HepG2 (cell line): ENCODE measurements at regions not wholly inside any gene's neighbourhood (a gene's known extent, or its start where the extent isn't known, plus 50 kb on each side); places are given as distances from the start of the nearest gene placed in this dataset.

Experiments
- ATAC-seq: fragments of 200-7000 bp; cut with Tn5 transposase; 3 replicates; pipeline ENCODE4 v1.9.1; 2020; ENCODE audit warnings: mild to moderate bottlenecking, moderate library complexity
- BruUV-seq: library from RNA; stranded (reverse); fragments of 400-500 nt; replicated peaks from 2 replicates; lab custom pipeline; 2021; lab: Mats Ljungman, UMichigan
- CTCF ChIA-PET: fragments of 300-600 bp; formaldehyde crosslinking; extraction: SDS; loops from one replicate; lab custom pipeline; 2021; ENCODE audit warnings: low total read pairs, inconsistent platforms, low intra/inter-chr PET ratio; lab: Yijun Ruan, JAX
- POLR2A ChIA-PET: fragments of 350-600 bp; sonication (Branson Sonifier 250); formaldehyde crosslinking; loops from one replicate; lab custom pipeline; 2020; ENCODE audit warnings: antibody characterized with exemption, inconsistent platforms; lab: Yijun Ruan, JAX
- DNase-seq: peaks from one replicate; pipeline ENCODE4 v3.0.0-alpha.2; 2015; ENCODE audit warnings: low spot score
- FAIRE-seq: peaks from 3 replicates; lab custom pipeline; 2011; peaks lifted over from hg19 to GRCh38; lab: Jason Lieb, UNC
- H2AFZ ChIP-seq: one replicate; pipeline ENCODE4 v1.6.1; 2011; ENCODE audit warnings: low read length, inconsistent platforms
- H3K27ac ChIP-seq: fragments of 300-600 bp; 3 replicates; pipeline ENCODE4 v1.8.0; 2011; ENCODE audit warnings: mixed run types, mild to moderate bottlenecking, mixed read lengths, low read length, inconsistent platforms; ENCODE audit not compliant: insufficient read depth; ENCODE audit errors: extremely low read length
- H3K27me3 ChIP-seq, 2 experiments: fragments of 200-600 bp in 1 of 2; 2 replicates in 1 of 2; 3 replicates in 1 of 2; pipeline versions ENCODE4 v1.6.0 to v1.8.0; 2011; ENCODE audit warnings: low read length in 2 of 2, mild to moderate bottlenecking in 2 of 2, moderate library complexity in 2 of 2, inconsistent platforms in 1 of 2; ENCODE audit not compliant: insufficient read depth in 2 of 2, control insufficient read depth in 1 of 2
- H3K36me3 ChIP-seq, 2 experiments: fragments of 200-600 bp in 1 of 2; replicated peaks in 1 of 2; 2 replicates in 1 of 2; 3 replicates in 1 of 2; pipeline versions ENCODE4 v1.5.1 to v1.8.0; 2011; ENCODE audit warnings: low read length in 2 of 2, inconsistent platforms in 1 of 2; ENCODE audit not compliant: insufficient read depth in 2 of 2, control insufficient read depth in 1 of 2
- H3K4me1 ChIP-seq: 2 replicates; pipeline ENCODE4 v1.5.1; 2012; ENCODE audit warnings: low read length, inconsistent platforms; ENCODE audit not compliant: insufficient read depth
- H3K4me2 ChIP-seq: 2 replicates; pipeline ENCODE4 v1.6.0; 2011; ENCODE audit warnings: low read depth, low read length, inconsistent platforms
- H3K4me3 ChIP-seq, 3 experiments: fragments of 200-600 bp in 1 of 3; sonication (generic), shearing (Covaris generic) in 1 of 3; replicated peaks in 1 of 3; 2 replicates each; pipeline ENCODE4 v1.5.1; 2011 to 2016; ENCODE audit warnings: low read length in 3 of 3, inconsistent platforms in 2 of 3, low read depth in 2 of 3, mild to moderate bottlenecking in 2 of 3, control low read depth in 1 of 3, mixed read lengths in 1 of 3; ENCODE audit not compliant: insufficient read depth in 1 of 3
- H3K79me2 ChIP-seq: one replicate; pipeline ENCODE4 v1.6.1; 2011; ENCODE audit warnings: low read length, inconsistent platforms; ENCODE audit not compliant: insufficient read depth
- H3K9ac ChIP-seq: 2 replicates; pipeline ENCODE4 v1.6.0; 2011; ENCODE audit warnings: mild to moderate bottlenecking, low read depth, low read length, inconsistent platforms; ENCODE audit not compliant: insufficient read depth
- H3K9me3 ChIP-seq: 2 replicates; pipeline ENCODE4 v1.5.1; 2012; ENCODE audit warnings: mild to moderate bottlenecking, low read length
- H4K20me1 ChIP-seq: 2 replicates; pipeline ENCODE4 v1.6.0; 2011; ENCODE audit warnings: inconsistent platforms, mild to moderate bottlenecking, low read length, moderate library complexity; ENCODE audit not compliant: insufficient read depth
- AGO1 ChIP-seq: fragments of 200-400 bp; formaldehyde crosslinking; IDR thresholded peaks from 2 replicates; pipeline ENCODE4 v1.6.1; 2017; ENCODE audit warnings: mild to moderate bottlenecking, low read depth, low read length, moderate library complexity; ENCODE audit not compliant: poor library complexity, severe bottlenecking
- EP300 ChIP-seq, 3 experiments: sonication (generic) in 1 of 3; formaldehyde crosslinking in 1 of 3; IDR thresholded peaks; 2 replicates each; pipeline versions ENCODE4 v1.5.1 to v1.6.1; 2011 to 2020; ENCODE audit warnings: low read depth in 2 of 3, low read length in 2 of 3, borderline replicate concordance in 1 of 3, improper control_type of control experiment in 1 of 3, mild to moderate bottlenecking in 1 of 3, missing genetic modification reagents in 1 of 3, moderate library complexity in 1 of 3
- GATA4 ChIP-seq: sonication (generic); IDR thresholded peaks from 2 replicates; pipeline ENCODE4 v1.6.1; 2016; ENCODE audit warnings: antibody characterized with exemption, low read depth, borderline replicate concordance
- GTF2F1 ChIP-seq: fragments of 150-350 bp; IDR thresholded peaks from 2 replicates; pipeline ENCODE4 v1.6.1; 2014; ENCODE audit warnings: low read length
- HDAC1 ChIP-seq: sonication (generic); formaldehyde crosslinking; IDR thresholded peaks from 2 replicates; pipeline ENCODE4 v1.5.1; 2020; ENCODE audit warnings: mild to moderate bottlenecking, missing genetic modification reagents
- MIXL1 ChIP-seq: IDR thresholded peaks from 2 replicates; pipeline ENCODE4 v1.6.1; 2016
- PAX8 ChIP-seq: sonication (generic); formaldehyde crosslinking; IDR thresholded peaks from 2 replicates; pipeline ENCODE4 v1.8.0; 2022; ENCODE audit warnings: mild to moderate bottlenecking, missing genetic modification reagents, borderline replicate concordance
- SETDB1 ChIP-seq: sonication (generic); formaldehyde crosslinking; IDR thresholded peaks from 2 replicates; pipeline ENCODE4 v1.5.1; 2020; ENCODE audit warnings: missing genetic modification reagents, mild to moderate bottlenecking, borderline replicate concordance
- STAG1 ChIP-seq: sonication (generic); formaldehyde crosslinking; IDR thresholded peaks from 2 replicates; pipeline ENCODE4 v1.4.0; 2020; ENCODE audit warnings: missing genetic modification reagents
- TEAD3 ChIP-seq: optimal IDR thresholded peaks from 2 replicates; pipeline ENCODE3; 2016; ENCODE audit warnings: borderline replicate concordance
- ZNF292 ChIP-seq: sonication (generic); formaldehyde crosslinking; IDR thresholded peaks from 2 replicates; pipeline ENCODE4 v1.8.1; 2022; ENCODE audit warnings: mild to moderate bottlenecking, low read depth, missing genetic modification reagents, borderline replicate concordance
- ZNF629 ChIP-seq: sonication (generic); formaldehyde crosslinking; conservative IDR thresholded peaks from 2 replicates; pipeline ENCODE4 v1.5.0; 2020; ENCODE audit warnings: missing genetic modification reagents
- ZNF674 ChIP-seq: sonication (generic); formaldehyde crosslinking; IDR thresholded peaks from 2 replicates; pipeline ENCODE4 v1.5.0; 2020; ENCODE audit warnings: low read depth, mild to moderate bottlenecking, missing genetic modification reagents
- ZNF772 ChIP-seq: sonication (generic); formaldehyde crosslinking; IDR thresholded peaks from 2 replicates; pipeline ENCODE4 v1.5.0; 2020; ENCODE audit warnings: mild to moderate bottlenecking, missing genetic modification reagents
- ZNF792 ChIP-seq: IDR thresholded peaks from 2 replicates; pipeline ENCODE4 v1.6.1; 2016
- WGBS: methylation state at CpG from one replicate; pipeline ENCODE4 v1.1.6; 2017; ENCODE audit warnings: low lambda C conversion rate; 5-methylcytosine and 5-hydroxymethylcytosine counted together
- in situ Hi-C: cut with HindIII; loops from 2 replicates; pipeline ENCODE4 v1.10.0; 2017; ENCODE audit warnings: low pct_unique_long_range_greater_than_20kb; ENCODE audit not compliant: extremely low pct_ligation_motif_present
- intact Hi-C: fragments of 100-400 bp; cut with micrococcal nuclease; formaldehyde crosslinking; loops from one replicate; pipeline ENCODE4 v1.10.0; 2022; ENCODE audit not compliant: unreplicated experiment
- TF ChIP-seq, protein P1 (sequence below): fragments of 450-650 bp; IDR thresholded peaks from 2 replicates; pipeline ENCODE4 v1.6.1; 2016

DNA sequence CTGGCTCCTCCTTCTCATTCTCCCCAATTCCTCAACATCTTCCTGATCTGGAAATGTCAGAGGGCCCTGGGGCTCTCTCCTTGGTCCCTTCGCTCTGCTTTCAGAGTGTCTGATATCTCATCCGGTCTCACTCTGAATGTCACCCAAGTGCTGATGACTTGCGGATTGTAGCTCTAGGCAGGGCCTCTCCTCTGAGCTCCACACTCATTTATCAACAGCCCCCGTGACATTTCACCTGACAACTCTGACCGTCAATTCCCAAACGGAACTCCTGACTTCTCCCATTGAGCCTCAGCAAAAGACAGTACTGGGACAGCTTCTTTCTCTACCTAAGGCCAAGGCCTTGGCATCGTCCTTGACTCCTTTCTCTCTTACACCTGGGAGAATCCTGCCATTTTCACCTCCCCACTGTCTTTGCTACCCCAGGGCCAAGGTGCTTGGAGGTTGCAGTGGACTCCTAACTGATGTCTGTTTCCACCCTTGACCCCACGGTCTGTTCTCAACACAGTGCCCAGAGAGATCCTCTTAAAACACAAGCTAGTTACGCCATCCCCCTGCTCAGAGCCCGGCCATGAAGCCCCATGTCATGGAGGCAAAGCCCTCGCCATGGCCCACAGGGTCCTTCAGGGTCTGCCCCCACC, 57.5 kb upstream of the THY1 start:
- POLR2A ChIA-PET = no interaction called here
- no peak for FAIRE-seq
- H3K36me3 ChIP-seq = no peaks in the 10 kb centered on the region; a peak in 1 of 5 replicates
- H2AFZ ChIP-seq = no peak overlapping the region
- no peaks in the 10 kb centered on the region for H3K79me2 ChIP-seq
- WGBS = 55% methylated on average over 11 of the region's 11 CpGs
- ATAC-seq = no peak
- TF ChIP-seq PAX8 (CRISPR knock-in tag) (no peak), HDAC1 (no peak)
- TF ChIP-seq, all 625 proteins: peak for 0
- Histone ChIP-seq H3K27ac (no peak overlapping the region), H3K27me3 (peaks cover 9 to 18% of the 10 kb centered on the region in 2 experiments; a peak in 4 of 5 replicates), H4K20me1 (peaks cover 17% of the 10 kb centered on the region; the same call in 1 of the 2 replicates), H3K9ac (peak overlapping the region; percentile 16; the same call in 1 of the 2 replicates), H3K4me1 (peaks cover 41% of the 10 kb centered on the region), H3K4me3 (peak overlapping the region in 1 of 3 experiments; percentile 18; a peak in 1 of 6 replicates), H3K9me3 (no peaks in the 10 kb centered on the region), H3K4me2 (peak overlapping the region; percentile 51)
- no TSS peak for BruUV-seq
- CTCF ChIA-PET = interaction anchor here (1.1 to 3.0 kb wide), 4 partner anchors 50 to 249 kb away, joined by 3 to 48 read pairs (median 4); partner anchors contain the start of gene NECTIN1
- no peak for DNase-seq
- in situ Hi-C loops = loop anchor here (5.0 to 10.0 kb wide), 3 partner anchors 52 to 624 kb away; no protein-coding TSS in a partner anchor
- intact Hi-C loops = loop anchor here (1.0 to 10.0 kb wide), 3 partner anchors 54 to 628 kb away; no protein-coding TSS in a partner anchor

DNA sequence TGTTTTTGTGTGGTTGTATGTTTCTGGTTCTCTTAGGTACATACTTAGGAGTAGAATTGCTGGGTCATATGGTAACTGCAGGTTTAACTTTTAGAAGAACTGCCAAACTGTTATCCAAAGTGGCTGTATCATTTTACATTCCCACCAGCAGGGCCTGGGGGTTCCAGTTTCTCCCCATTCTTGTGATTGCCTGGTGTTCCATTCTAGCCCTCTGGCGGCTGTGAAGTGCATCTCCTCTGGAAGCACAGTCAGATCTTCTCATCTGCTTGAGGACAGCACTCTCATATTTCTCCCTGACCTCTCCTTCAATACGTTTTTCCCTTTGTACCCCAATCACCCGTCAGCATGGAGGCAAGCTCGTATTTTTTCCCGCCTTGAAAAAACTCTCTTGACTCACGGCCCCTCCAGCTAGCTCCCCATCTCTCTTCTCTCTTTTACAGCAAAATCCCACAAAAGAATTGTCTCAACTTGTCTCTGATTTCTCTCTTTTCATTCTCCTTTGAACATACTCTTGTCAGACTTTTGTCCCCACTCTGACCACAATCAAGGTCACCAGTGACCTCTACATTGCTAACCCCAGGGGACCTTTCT, 56.8 kb upstream of the THY1 start:
- Histone ChIP-seq H3K27me3 (peaks cover 9 to 18% of the 10 kb centered on the region in 2 experiments; a peak in 4 of 5 replicates), H3K9me3 (no peaks in the 10 kb centered on the region), H3K4me2 (no peak overlapping the region), H3K27ac (no peak overlapping the region), H2AFZ (no peak overlapping the region), H3K4me1 (peaks cover 41% of the 10 kb centered on the region), H3K4me3 (no peak overlapping the region), H3K9ac (no peak overlapping the region), H3K36me3 (no peaks in the 10 kb centered on the region; a peak in 1 of 5 replicates), H4K20me1 (peaks cover 17% of the 10 kb centered on the region; the same call in 1 of the 2 replicates), H3K79me2 (no peaks in the 10 kb centered on the region)
- DNase-seq (peak; percentile 74), FAIRE-seq (peak; percentile 84), ATAC-seq (peak; percentile 28)
- POLR2A ChIA-PET = no interaction called here
- WGBS = 8% methylated on average over 6 of the region's 6 CpGs
- intact Hi-C loops (loop anchor here (10.0 kb wide), 1 partner anchor 185 kb away; no protein-coding TSS in a partner anchor), in situ Hi-C loops (loop anchor here (5.0 to 10.0 kb wide), 5 partner anchors 53 to 625 kb away; partner anchors contain the start of gene RNF26)
- BruUV-seq = no TSS peak
- CTCF ChIA-PET = interaction anchor here (1.1 to 3.0 kb wide), 3 partner anchors 54 to 249 kb away, joined by 3 to 48 read pairs (median 4); partner anchors contain the start of gene NECTIN1
- TF ChIP-seq, protein P1, sequence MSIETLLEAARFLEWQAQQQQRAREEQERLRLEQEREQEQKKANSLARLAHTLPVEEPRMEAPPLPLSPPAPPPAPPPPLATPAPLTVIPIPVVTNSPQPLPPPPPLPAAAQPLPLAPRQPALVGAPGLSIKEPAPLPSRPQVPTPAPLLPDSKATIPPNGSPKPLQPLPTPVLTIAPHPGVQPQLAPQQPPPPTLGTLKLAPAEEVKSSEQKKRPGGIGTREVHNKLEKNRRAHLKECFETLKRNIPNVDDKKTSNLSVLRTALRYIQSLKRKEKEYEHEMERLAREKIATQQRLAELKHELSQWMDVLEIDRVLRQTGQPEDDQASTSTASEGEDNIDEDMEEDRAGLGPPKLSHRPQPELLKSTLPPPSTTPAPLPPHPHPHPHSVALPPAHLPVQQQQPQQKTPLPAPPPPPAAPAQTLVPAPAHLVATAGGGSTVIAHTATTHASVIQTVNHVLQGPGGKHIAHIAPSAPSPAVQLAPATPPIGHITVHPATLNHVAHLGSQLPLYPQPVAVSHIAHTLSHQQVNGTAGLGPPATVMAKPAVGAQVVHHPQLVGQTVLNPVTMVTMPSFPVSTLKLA = no peak
- no peak for TF ChIP-seq ZNF674
- TF ChIP-seq ZNF772 (CRISPR knock-in tag) = no peak
- TF ChIP-seq EP300 (IDR thresholded peaks at IDR 0.05; ENCODE audit: low read depth in 2 of 2, low read length in 2 of 2) = no peak
- TF ChIP-seq EP300 (CRISPR knock-in tag; IDR thresholded peaks at IDR 0.05; ENCODE audit: borderline replicate concordance) = no peak
- no peak for TF ChIP-seq AGO1
- 0 out of 2 replicates have a peak, but pooled peaks have one; percentile 12 for TF ChIP-seq STAG1 (CRISPR knock-in tag)
- no peak for TF ChIP-seq ZNF292 (CRISPR knock-in tag)
- no peak for TF ChIP-seq MIXL1 (CRISPR knock-in tag)
- peak; percentile 93 for TF ChIP-seq TEAD3
- no peak for TF ChIP-seq SETDB1 (CRISPR knock-in tag)
- TF ChIP-seq ZNF792 (CRISPR knock-in tag) = no peak
- TF ChIP-seq GATA4 = no peak
- TF ChIP-seq ZNF629 (CRISPR knock-in tag) = peak; percentile 57; the same call in 1 of the 2 replicates
- TF ChIP-seq GTF2F1 = no peak
